CD8-positive, alpha-beta memory T cell (primary cell): ENCODE measurements at regions not wholly inside any gene's neighbourhood (a gene's known extent, or its start where the extent isn't known, plus 50 kb on each side); places are given as distances from the start of the nearest gene placed in this dataset.

Experiments
- CTCF ChIA-PET: fragments of 350-600 bp; sonication (Branson Sonifier 250); formaldehyde crosslinking; loops from one replicate; lab custom pipeline; 2021; ENCODE audit warnings: antibody characterized with exemption; lab: Charles Lee
- POLR2A ChIA-PET: fragments of 350-600 bp; sonication (Branson Sonifier 250); formaldehyde crosslinking; loops from one replicate; lab custom pipeline; 2021; ENCODE audit warnings: antibody characterized with exemption; lab: Charles Lee
- DNase-seq, 5 donors: peaks; one replicate each; pipeline versions ENCODE4 v3.0.0 to v3.0.0-alpha.2; 2020 to 2022; ENCODE audit warnings: mixed read lengths in 1 of 5
- H3K27ac ChIP-seq: one replicate; pipeline ENCODE4 v1.7.0; 2013; ENCODE audit warnings: low read depth, mild to moderate bottlenecking, low read length, moderate library complexity
- H3K27me3 ChIP-seq: 2 replicates; pipeline ENCODE4 v1.7.0; 2013; ENCODE audit warnings: low read length, mild to moderate bottlenecking; ENCODE audit not compliant: insufficient read depth, poor library complexity, severe bottlenecking
- H3K36me3 ChIP-seq: 2 replicates; pipeline ENCODE4 v1.7.0; 2013; ENCODE audit warnings: mild to moderate bottlenecking, low read length, moderate library complexity; ENCODE audit not compliant: insufficient read depth
- H3K4me1 ChIP-seq: 2 replicates; pipeline ENCODE4 v1.7.0; 2013; ENCODE audit warnings: mild to moderate bottlenecking, low read length, moderate library complexity; ENCODE audit not compliant: insufficient read depth
- H3K4me3 ChIP-seq: 2 replicates; pipeline ENCODE4 v1.7.0; 2013; ENCODE audit warnings: mild to moderate bottlenecking, low read length
- H3K9me3 ChIP-seq: 2 replicates; pipeline ENCODE4 v1.7.0; 2013; ENCODE audit warnings: mild to moderate bottlenecking, low read length
- H3K27ac Mint-ChIP-seq, 8 donors: one replicate each; pipeline ENCODE4 v1.8.0; 2020 to 2021; ENCODE audit warnings: mixed read lengths in 8 of 8, mild to moderate bottlenecking in 6 of 8, inconsistent platforms in 3 of 8, moderate library complexity in 3 of 8
- H3K27me3 Mint-ChIP-seq, 2 donors: one replicate each; pipeline ENCODE4 v1.8.0; 2020 to 2021; ENCODE audit warnings: mixed read lengths in 2 of 2, mild to moderate bottlenecking in 1 of 2, moderate library complexity in 1 of 2
- H3K36me3 Mint-ChIP-seq, 3 donors: one replicate each; pipeline ENCODE4 v1.8.0; 2020 to 2021; ENCODE audit warnings: mixed read lengths in 3 of 3, inconsistent platforms in 1 of 3, mild to moderate bottlenecking in 1 of 3
- H3K4me1 Mint-ChIP-seq, 3 donors: one replicate each; pipeline ENCODE4 v1.8.0; 2020 to 2021; ENCODE audit warnings: mixed read lengths in 3 of 3, inconsistent platforms in 1 of 3, mild to moderate bottlenecking in 1 of 3
- H3K4me3 Mint-ChIP-seq, 7 donors: one replicate each; pipeline ENCODE4 v1.8.0; 2020 to 2021; ENCODE audit warnings: mixed read lengths in 7 of 7, mild to moderate bottlenecking in 6 of 7, moderate library complexity in 4 of 7, inconsistent platforms in 2 of 7
- H3K9me3 Mint-ChIP-seq, 5 donors: one replicate each; pipeline ENCODE4 v1.8.0; 2020 to 2022; ENCODE audit warnings: mixed read lengths in 5 of 5, mild to moderate bottlenecking in 3 of 5, moderate library complexity in 2 of 5, inconsistent platforms in 1 of 5

DNA sequence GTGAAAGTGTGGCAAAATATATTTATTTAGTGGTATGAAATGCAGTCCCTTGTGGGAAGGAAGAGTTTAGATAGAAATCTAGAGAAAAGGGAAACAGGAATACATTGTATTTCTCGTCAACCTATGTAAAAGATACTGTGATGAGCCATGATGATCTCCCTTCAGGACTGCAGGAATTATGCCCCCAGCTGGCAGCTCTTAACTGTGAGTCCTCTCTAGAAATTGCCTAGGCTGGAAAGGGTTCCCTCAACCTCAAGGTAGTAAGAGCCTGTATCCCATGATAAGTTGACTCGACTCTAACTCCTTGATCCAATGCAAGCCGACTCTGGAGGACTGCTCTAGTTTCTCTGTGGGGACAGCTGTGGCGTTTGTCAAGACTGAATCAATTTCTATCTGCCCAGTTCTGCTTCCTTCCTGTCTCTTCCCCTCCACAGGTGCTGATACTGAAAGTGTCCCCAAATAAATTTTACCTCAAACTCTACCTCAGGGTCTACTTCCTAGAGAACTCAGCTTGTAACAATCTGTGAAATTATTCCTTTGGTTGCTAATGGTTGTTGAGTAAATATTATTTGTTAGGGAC is 897.3 kb downstream of the METTL15 start:
- POLR2A ChIA-PET: no interaction called here

DNA sequence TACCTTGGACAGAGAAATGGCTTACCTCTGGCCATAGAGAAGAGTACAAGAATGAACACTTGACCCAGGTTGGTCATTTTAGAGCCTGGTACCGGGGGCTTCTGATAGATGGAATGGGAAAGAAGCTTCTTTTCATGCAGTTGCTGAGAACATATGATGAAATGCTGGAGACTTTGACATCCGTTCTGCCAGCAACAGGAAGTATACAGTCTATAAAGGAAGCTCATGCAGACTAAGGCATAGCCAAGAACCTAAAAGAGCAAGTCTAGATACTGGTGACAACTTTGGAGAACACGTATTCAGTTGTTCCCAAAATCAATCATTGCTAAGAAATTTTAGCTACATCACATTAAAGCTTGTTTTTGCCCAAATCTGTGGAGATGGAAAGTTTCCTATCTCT is 894.6 kb downstream of the METTL15 start:
- Mint-ChIP-seq H3K4me1 (no peaks in the 10 kb centered on the region), H3K9me3 (peaks cover 0 to 45% (median 14%) of the 10 kb centered on the region in 5 donors), H3K27me3 (no peaks in the 10 kb centered on the region), H3K4me3 (no peak overlapping the region), H3K36me3 (no peaks in the 10 kb centered on the region), H3K27ac (no peak overlapping the region)
- CTCF ChIA-PET: no interaction called here
- H3K27me3 ChIP-seq: no peaks in the 10 kb centered on the region
- no peaks in the 10 kb centered on the region for H3K4me1 ChIP-seq
- POLR2A ChIA-PET: no interaction called here
- no peaks in the 10 kb centered on the region for H3K9me3 ChIP-seq
- H3K27ac ChIP-seq: no peak overlapping the region
- H3K4me3 ChIP-seq: no peak overlapping the region
- H3K36me3 ChIP-seq: no peaks in the 10 kb centered on the region
- no peak for DNase-seq

More for the DNA sequence above, 897.3 kb downstream of the METTL15 start:
- Mint-ChIP-seq H3K4me1 (no peaks in the 10 kb centered on the region), H3K9me3 (peaks cover 0 to 34% (median 14%) of the 10 kb centered on the region in 5 donors), H3K27me3 (no peaks in the 10 kb centered on the region), H3K36me3 (no peaks in the 10 kb centered on the region), H3K27ac (no peak overlapping the region), H3K4me3 (no peak overlapping the region)
- H3K36me3 ChIP-seq: no peaks in the 10 kb centered on the region
- no peak overlapping the region for H3K4me3 ChIP-seq
- no peak overlapping the region for H3K27ac ChIP-seq
- H3K27me3 ChIP-seq: no peaks in the 10 kb centered on the region
- DNase-seq: no peak
- no peaks in the 10 kb centered on the region for H3K9me3 ChIP-seq
- CTCF ChIA-PET: no interaction called here
- H3K4me1 ChIP-seq: no peaks in the 10 kb centered on the region

- H3K27me3 Mint-ChIP-seq: no peaks in the 10 kb centered on the region
- no peaks in the 10 kb centered on the region for H3K4me1 Mint-ChIP-seq
- Histone ChIP-seq H3K36me3 (no peaks in the 10 kb centered on the region), H3K4me1 (no peaks in the 10 kb centered on the region), H3K4me3 (no peak overlapping the region), H3K9me3 (no peaks in the 10 kb centered on the region), H3K27ac (no peak overlapping the region), H3K27me3 (no peaks in the 10 kb centered on the region)
- no peak overlapping the region for H3K4me3 Mint-ChIP-seq
- ChIA-PET CTCF (no interaction called here), POLR2A (no interaction called here)
- no peaks in the 10 kb centered on the region for H3K36me3 Mint-ChIP-seq
- no peak overlapping the region for H3K27ac Mint-ChIP-seq
- no peak for DNase-seq
- H3K9me3 Mint-ChIP-seq: peaks cover 1 to 54% (median 6%) of the 10 kb centered on the region in 5 donors
Measured at GRCh38 chr11:28999620-29000019, 891.4 kb downstream of the METTL15 start.

DNA sequence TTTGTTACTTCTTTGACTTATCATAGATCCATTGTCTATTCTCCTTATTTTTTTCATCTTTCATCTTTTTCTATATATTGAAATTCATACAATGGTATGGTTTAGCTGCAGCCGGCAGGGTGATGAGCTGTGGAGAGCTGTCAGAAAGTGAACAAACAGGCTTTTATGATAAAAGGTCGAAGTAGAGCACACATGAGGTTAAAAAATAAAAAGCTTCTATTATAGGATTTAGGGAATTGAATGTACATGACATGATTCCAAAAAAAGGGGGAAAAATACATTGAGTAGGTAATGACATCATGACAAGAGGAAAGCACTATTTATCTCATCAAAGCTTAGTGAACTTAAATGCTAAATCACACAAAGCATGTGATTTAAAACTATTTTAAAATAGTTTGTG is 884.8 kb downstream of the METTL15 start:
- no peak for DNase-seq
- H3K27me3 Mint-ChIP-seq: no peaks in the 10 kb centered on the region
- Histone ChIP-seq H3K27ac (no peak overlapping the region), H3K27me3 (no peaks in the 10 kb centered on the region), H3K36me3 (no peaks in the 10 kb centered on the region), H3K9me3 (no peaks in the 10 kb centered on the region), H3K4me1 (no peaks in the 10 kb centered on the region), H3K4me3 (no peak overlapping the region)
- H3K27ac Mint-ChIP-seq: no peak overlapping the region
- H3K4me1 Mint-ChIP-seq: no peaks in the 10 kb centered on the region
- CTCF ChIA-PET: no interaction called here
- peaks cover 0 to 32% (median 0%) of the 10 kb centered on the region in 5 donors for H3K9me3 Mint-ChIP-seq
- no peak overlapping the region for H3K4me3 Mint-ChIP-seq
- POLR2A ChIA-PET: no interaction called here
- no peaks in the 10 kb centered on the region for H3K36me3 Mint-ChIP-seq

GRCh38 chr11:28984231-28984630 is 876.0 kb downstream of the METTL15 start:
- Histone ChIP-seq H3K9me3 (no peaks in the 10 kb centered on the region), H3K4me1 (no peaks in the 10 kb centered on the region), H3K27ac (no peak overlapping the region), H3K4me3 (no peak overlapping the region), H3K27me3 (no peaks in the 10 kb centered on the region), H3K36me3 (no peaks in the 10 kb centered on the region)
- no peak overlapping the region for H3K27ac Mint-ChIP-seq
- no peak for DNase-seq
- no peaks in the 10 kb centered on the region for H3K4me1 Mint-ChIP-seq
- ChIA-PET CTCF (no interaction called here), POLR2A (no interaction called here)
- no peak overlapping the region for H3K4me3 Mint-ChIP-seq
- peaks cover 2 to 21% (median 8%) of the 10 kb centered on the region in 5 donors for H3K9me3 Mint-ChIP-seq
- no peaks in the 10 kb centered on the region for H3K36me3 Mint-ChIP-seq
- H3K27me3 Mint-ChIP-seq: no peaks in the 10 kb centered on the region

- POLR2A ChIA-PET: no interaction called here
- Mint-ChIP-seq H3K27me3 (no peaks in the 10 kb centered on the region), H3K36me3 (no peaks in the 10 kb centered on the region)
Measured at GRCh38 chr11:28983780-28984179, 875.6 kb downstream of the METTL15 start.

DNA sequence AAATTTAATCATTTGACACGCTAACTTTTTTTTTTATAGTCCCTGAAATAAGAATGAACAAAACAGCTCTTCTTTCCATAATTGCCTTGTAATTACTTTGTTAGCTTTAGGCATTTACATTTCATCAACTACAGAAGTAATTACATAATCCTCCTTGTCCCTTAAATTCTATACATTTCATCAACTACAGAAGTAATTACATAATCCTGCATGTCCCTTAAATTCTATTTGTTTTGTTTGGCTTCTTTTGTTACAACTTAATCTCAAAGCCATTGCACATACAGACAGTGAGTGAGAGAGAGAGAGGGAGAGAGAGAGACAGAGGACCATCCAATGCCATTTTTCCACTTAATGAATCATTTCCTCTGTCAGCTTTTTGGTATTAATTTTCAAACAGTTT is 873.2 kb downstream of the METTL15 start:
- no peak overlapping the region for H3K27ac ChIP-seq
- H3K4me1 ChIP-seq: no peaks in the 10 kb centered on the region
- no peaks in the 10 kb centered on the region for H3K4me1 Mint-ChIP-seq
- H3K4me3 Mint-ChIP-seq: no peak overlapping the region
- ChIA-PET POLR2A (no interaction called here), CTCF (no interaction called here)
- H3K36me3 ChIP-seq: no peaks in the 10 kb centered on the region
- H3K27me3 ChIP-seq: no peaks in the 10 kb centered on the region
- H3K9me3 ChIP-seq: no peaks in the 10 kb centered on the region
- DNase-seq: no peak
- H3K4me3 ChIP-seq: no peak overlapping the region
- peaks cover 2 to 21% (median 13%) of the 10 kb centered on the region in 5 donors for H3K9me3 Mint-ChIP-seq
- no peaks in the 10 kb centered on the region for H3K36me3 Mint-ChIP-seq
- H3K27ac Mint-ChIP-seq: no peak overlapping the region
- H3K27me3 Mint-ChIP-seq: no peaks in the 10 kb centered on the region

More at GRCh38 chr11:28983780-28984179, 875.6 kb downstream of the METTL15 start:
- no peak for DNase-seq
- H3K27ac ChIP-seq: no peak overlapping the region
- H3K9me3 ChIP-seq: no peaks in the 10 kb centered on the region
- H3K4me3 ChIP-seq: no peak overlapping the region
- H3K4me3 Mint-ChIP-seq: no peak overlapping the region
- no peaks in the 10 kb centered on the region for H3K27me3 ChIP-seq
- H3K4me1 Mint-ChIP-seq: no peaks in the 10 kb centered on the region
- H3K36me3 ChIP-seq: no peaks in the 10 kb centered on the region
- no peaks in the 10 kb centered on the region for H3K4me1 ChIP-seq
- CTCF ChIA-PET: no interaction called here
- no peak overlapping the region for H3K27ac Mint-ChIP-seq
- H3K9me3 Mint-ChIP-seq: peaks cover 2 to 21% (median 8%) of the 10 kb centered on the region in 5 donors

DNA sequence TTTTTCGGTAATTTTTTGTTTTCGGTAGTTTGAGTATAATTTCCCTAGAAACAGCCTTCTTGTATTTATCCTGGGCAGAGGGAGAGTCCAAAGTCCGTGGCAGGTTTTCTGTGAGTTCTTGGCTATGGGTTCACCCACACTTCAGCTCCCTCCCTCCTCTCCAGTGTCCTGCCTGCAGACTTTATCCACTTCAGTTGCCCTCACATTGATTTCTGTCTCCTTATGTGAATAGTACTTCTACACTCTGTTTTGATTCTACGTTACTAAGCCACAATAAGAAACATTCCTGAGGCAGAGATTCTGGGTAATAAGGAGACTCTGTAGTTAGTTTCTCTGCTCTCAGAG is 868.6 kb downstream of the METTL15 start:
- Mint-ChIP-seq H3K9me3 (peaks cover 2 to 26% (median 14%) of the 10 kb centered on the region in 5 donors), H3K4me1 (no peaks in the 10 kb centered on the region), H3K27me3 (no peaks in the 10 kb centered on the region), H3K4me3 (no peak overlapping the region), H3K36me3 (no peaks in the 10 kb centered on the region), H3K27ac (no peak overlapping the region)
- Histone ChIP-seq H3K4me1 (no peaks in the 10 kb centered on the region), H3K9me3 (no peaks in the 10 kb centered on the region), H3K36me3 (no peaks in the 10 kb centered on the region), H3K27me3 (no peaks in the 10 kb centered on the region), H3K27ac (no peak overlapping the region), H3K4me3 (no peak overlapping the region)
- POLR2A ChIA-PET: no interaction called here
- no peak for DNase-seq
- CTCF ChIA-PET: no interaction called here
